C4-2B (cell line): ENCODE measurements at regions not wholly inside any gene's neighbourhood (a gene's known extent, or its start where the extent isn't known, plus 50 kb on each side); places are given as distances from the start of the nearest gene placed in this dataset.

Experiments
- CTCF ChIP-seq: fragments of 450-650 bp; conservative IDR thresholded peaks from 2 replicates; pipeline ENCODE4 v1.5.1; 2017; ENCODE audit warnings: mild to moderate bottlenecking
- ZFX ChIP-seq: fragments of 450-650 bp; IDR thresholded peaks from 2 replicates; pipeline ENCODE4 v1.6.1; 2017

- TF ChIP-seq CTCF (no peak), ZFX (no peak)
These were observed 231.9 kb downstream of the DMAC1 start for GRCh38 chr9:7567687-7568086.
